ENCODE measurements at regions not wholly inside any gene's neighbourhood (a gene's known extent, or its start where the extent isn't known, plus 50 kb on each side); places are given as distances from the start of the nearest gene placed in this dataset.
"Not testable (repeated sequence)": the region's sequence is repeated elsewhere in the genome, so short reads cannot be mapped to it uniquely, and the experiment has no call there.

GRCh38 chr18:70553936-70554260 is 265.1 kb downstream of the SOCS6 start:
- Histone ChIP-seq H3K4me1 (ENCODE audit: control insufficient read depth in 1 of 2, insufficient read depth in 2 of 2, low read length in 2 of 2) (no peaks in the 10 kb centered on the region), H3K27ac (ENCODE audit: low read depth in 1 of 2, low read length in 2 of 2) (no peak overlapping the region), H3K9me3 (ENCODE audit: control insufficient read depth, low read length) (no peaks in the 10 kb centered on the region), H3K4me3 (ENCODE audit: low read length in 2 of 2) (no peak overlapping the region), H3K36me3 (ENCODE audit: control insufficient read depth in 1 of 2, insufficient read depth in 2 of 2, low read length in 1 of 2) (no peaks in the 10 kb centered on the region), H3K27me3 (ENCODE audit: control insufficient read depth in 1 of 2, insufficient read depth in 2 of 2, low read length in 1 of 2) (no peaks in the 10 kb centered on the region)
- intact Hi-C loops (cut with DNase I): no loop called here
- 56 to 57% methylated on average over 3 of the region's 3 CpGs for WGBS, 2 donors
- DNase-seq (no peak), ATAC-seq (ENCODE audit: low FRiP score) (no peak)

- intact Hi-C loops (cut with DNase I): no loop called here
- Histone ChIP-seq H3K4me1 (ENCODE audit: control insufficient read depth in 1 of 2, insufficient read depth in 2 of 2, low read length in 2 of 2) (no peaks in the 10 kb centered on the region), H3K27me3 (ENCODE audit: control insufficient read depth in 1 of 2, insufficient read depth in 2 of 2, low read length in 1 of 2) (no peaks in the 10 kb centered on the region), H3K9me3 (ENCODE audit: control insufficient read depth, low read length) (no peaks in the 10 kb centered on the region), H3K36me3 (ENCODE audit: control insufficient read depth in 1 of 2, insufficient read depth in 2 of 2, low read length in 1 of 2) (no peaks in the 10 kb centered on the region), H3K27ac (ENCODE audit: low read depth in 1 of 2, low read length in 2 of 2) (no peak overlapping the region), H3K4me3 (ENCODE audit: low read length in 2 of 2) (no peak overlapping the region)
- ATAC-seq (ENCODE audit: low FRiP score) (no peak), DNase-seq (no peak)
- 69 to 71% methylated on average over 10 of the region's 10 CpGs for WGBS, 2 donors
Observed at GRCh38 chr18:70553245-70553935, 264.5 kb downstream of the SOCS6 start.

GRCh38 chr18:70536370-70537062 is 247.7 kb downstream of the SOCS6 start:
- ATAC-seq (ENCODE audit: low FRiP score): no peak
- Histone ChIP-seq H3K27ac (ENCODE audit: low read depth in 1 of 2, low read length in 2 of 2) (no peak overlapping the region), H3K36me3 (ENCODE audit: control insufficient read depth in 1 of 2, insufficient read depth in 2 of 2, low read length in 1 of 2) (no peaks in the 10 kb centered on the region), H3K27me3 (ENCODE audit: control insufficient read depth in 1 of 2, insufficient read depth in 2 of 2, low read length in 1 of 2) (no peaks in the 10 kb centered on the region), H3K4me3 (ENCODE audit: low read length in 2 of 2) (no peak overlapping the region), H3K9me3 (ENCODE audit: control insufficient read depth, low read length) (no peaks in the 10 kb centered on the region), H3K4me1 (ENCODE audit: control insufficient read depth in 1 of 2, insufficient read depth in 2 of 2, low read length in 2 of 2) (no peaks in the 10 kb centered on the region)
- WGBS, 2 donors: 89 to 92% methylated on average over 6 of the region's 6 CpGs
- DNase-seq: no peak
- intact Hi-C loops (cut with DNase I): no loop called here

- Histone ChIP-seq H3K9me3 (ENCODE audit: control insufficient read depth, low read length) (no peaks in the 10 kb centered on the region), H3K27me3 (ENCODE audit: control insufficient read depth in 1 of 2, insufficient read depth in 2 of 2, low read length in 1 of 2) (peaks cover 0 to 1% of the 10 kb centered on the region in 2 donors), H3K4me3 (ENCODE audit: low read length in 2 of 2) (no peak overlapping the region), H3K4me1 (ENCODE audit: control insufficient read depth in 1 of 2, insufficient read depth in 2 of 2, low read length in 2 of 2) (no peaks in the 10 kb centered on the region), H3K36me3 (ENCODE audit: control insufficient read depth in 1 of 2, insufficient read depth in 2 of 2, low read length in 1 of 2) (no peaks in the 10 kb centered on the region), H3K27ac (ENCODE audit: low read depth in 1 of 2, low read length in 2 of 2) (no peak overlapping the region)
- no peak for DNase-seq
- intact Hi-C loops (cut with DNase I): no loop called here
- 35 to 37% methylated on average over 5 of the region's 5 CpGs for WGBS, 2 donors
- ATAC-seq (ENCODE audit: low FRiP score): no peak
Observed at GRCh38 chr18:70535041-70535440, 246.2 kb downstream of the SOCS6 start.

GRCh38 chr18:70525322-70525721 is 236.5 kb downstream of the SOCS6 start:
- intact Hi-C loops (cut with DNase I); H3K9me3 ChIP-seq (ENCODE audit: control insufficient read depth, low read length); H3K4me1 ChIP-seq (ENCODE audit: control insufficient read depth in 1 of 2, insufficient read depth in 2 of 2, low read length in 2 of 2); H3K27me3 ChIP-seq (ENCODE audit: control insufficient read depth in 1 of 2, insufficient read depth in 2 of 2, low read length in 1 of 2); ATAC-seq (ENCODE audit: low FRiP score); DNase-seq; H3K27ac ChIP-seq (ENCODE audit: low read depth in 1 of 2, low read length in 2 of 2); H3K36me3 ChIP-seq (ENCODE audit: control insufficient read depth in 1 of 2, insufficient read depth in 2 of 2, low read length in 1 of 2); H3K4me3 ChIP-seq (ENCODE audit: low read length in 2 of 2): not testable (repeated sequence)
- 97 to 100% methylated on average over 1 of the region's 1 CpG for WGBS, 2 donors

GRCh38 chr18:70523792-70524182 is 234.9 kb downstream of the SOCS6 start:
- 94 to 96% methylated on average over 3 of the region's 3 CpGs for WGBS, 2 donors
- intact Hi-C loops (cut with DNase I): no loop called here

GRCh38 chr18:70523035-70523791 is 234.4 kb downstream of the SOCS6 start:
- no peak for ATAC-seq (ENCODE audit: low FRiP score)
- no peak overlapping the region for H3K4me3 ChIP-seq (ENCODE audit: low read length in 2 of 2)
- no peak for DNase-seq
- H3K4me1 ChIP-seq (ENCODE audit: control insufficient read depth in 1 of 2, insufficient read depth in 2 of 2, low read length in 2 of 2): no peaks in the 10 kb centered on the region
- 70% methylated on average over 7 of the region's 7 CpGs for WGBS, 2 donors
- no peaks in the 10 kb centered on the region for H3K27me3 ChIP-seq (ENCODE audit: control insufficient read depth in 1 of 2, insufficient read depth in 2 of 2, low read length in 1 of 2)
- no peaks in the 10 kb centered on the region for H3K9me3 ChIP-seq (ENCODE audit: control insufficient read depth, low read length)
- no peak overlapping the region for H3K27ac ChIP-seq (ENCODE audit: low read depth in 1 of 2, low read length in 2 of 2)
- intact Hi-C loops (cut with DNase I): no loop called here
- no peaks in the 10 kb centered on the region for H3K36me3 ChIP-seq (ENCODE audit: control insufficient read depth in 1 of 2, insufficient read depth in 2 of 2, low read length in 1 of 2)

More at GRCh38 chr18:70523792-70524182, 234.9 kb downstream of the SOCS6 start:
- no peaks in the 10 kb centered on the region for H3K36me3 ChIP-seq (ENCODE audit: control insufficient read depth in 1 of 2, insufficient read depth in 2 of 2, low read length in 1 of 2)
- H3K27ac ChIP-seq (ENCODE audit: low read depth in 1 of 2, low read length in 2 of 2): no peak overlapping the region
- no peaks in the 10 kb centered on the region for H3K4me1 ChIP-seq (ENCODE audit: control insufficient read depth in 1 of 2, insufficient read depth in 2 of 2, low read length in 2 of 2)
- no peak overlapping the region for H3K4me3 ChIP-seq (ENCODE audit: low read length in 2 of 2)
- H3K27me3 ChIP-seq (ENCODE audit: control insufficient read depth in 1 of 2, insufficient read depth in 2 of 2, low read length in 1 of 2): no peaks in the 10 kb centered on the region
- no peaks in the 10 kb centered on the region for H3K9me3 ChIP-seq (ENCODE audit: control insufficient read depth, low read length)
- ATAC-seq (ENCODE audit: low FRiP score): no peak
- DNase-seq: no peak

GRCh38 chr18:70522183-70522680 is 233.4 kb downstream of the SOCS6 start:
- Histone ChIP-seq H3K9me3 (ENCODE audit: control insufficient read depth, low read length) (no peaks in the 10 kb centered on the region), H3K4me3 (ENCODE audit: low read length in 2 of 2) (no peak overlapping the region), H3K27me3 (ENCODE audit: control insufficient read depth in 1 of 2, insufficient read depth in 2 of 2, low read length in 1 of 2) (no peaks in the 10 kb centered on the region), H3K27ac (ENCODE audit: low read depth in 1 of 2, low read length in 2 of 2) (no peak overlapping the region), H3K36me3 (ENCODE audit: control insufficient read depth in 1 of 2, insufficient read depth in 2 of 2, low read length in 1 of 2) (no peaks in the 10 kb centered on the region), H3K4me1 (ENCODE audit: control insufficient read depth in 1 of 2, insufficient read depth in 2 of 2, low read length in 2 of 2) (no peaks in the 10 kb centered on the region)
- DNase-seq (no peak), ATAC-seq (ENCODE audit: low FRiP score) (no peak)
- 47 to 57% methylated on average over 5 of the region's 5 CpGs for WGBS, 2 donors
- intact Hi-C loops (cut with DNase I): no loop called here

All from aorta (tissue), 5 donors.